ENCODE measurements at regions not wholly inside any gene's neighbourhood (a gene's known extent, or its start where the extent isn't known, plus 50 kb on each side); places are given as distances from the start of the nearest gene placed in this dataset.

- TF ChIP-seq REST (IDR thresholded peaks at IDR 0.05; ENCODE audit: insufficient replicate concordance, low read depth) (peak; percentile 90), CTCF (IDR thresholded peaks at IDR 0.05; ENCODE audit: insufficient read depth, low read length) (no peak)
Measured at GRCh38 chr10:4141471-4141870, 356.5 kb upstream of the KLF6 start.
